ENCODE measurements at regions not wholly inside any gene's neighbourhood (a gene's known extent, or its start where the extent isn't known, plus 50 kb on each side); places are given as distances from the start of the nearest gene placed in this dataset.

- TF ChIP-seq CTCF (IDR thresholded peaks at IDR 0.05) (no peak), POLR2A (IDR thresholded peaks at IDR 0.05) (no peak)
Measured at GRCh38 chr16:85356157-85356556, 243.9 kb upstream of the CIBAR2 start.

Data from heart left ventricle (tissue), 13 donors.